Adrenal gland (tissue), 5 donors: ENCODE measurements at regions not wholly inside any gene's neighbourhood (a gene's known extent, or its start where the extent isn't known, plus 50 kb on each side); places are given as distances from the start of the nearest gene placed in this dataset.

Source experiments
- CTCF ChIP-seq, 6 experiments: fragments of 450-650 bp in 4 of 6; fragments of 200-600 bp in 2 of 6; sonication (generic) in 1 of 6; IDR thresholded peaks; 1 replicate in 5 of 6; 2 replicates in 1 of 6; pipeline versions ENCODE4 v1.5.1 to v1.8.0; 2016 to 2021; ENCODE audit warnings: antibody characterized with exemption in 6 of 6, mild to moderate bottlenecking in 2 of 6, moderate library complexity in 1 of 6
- POLR2A ChIP-seq, 2 donors: fragments of 450-650 bp; IDR thresholded peaks; one replicate each; pipeline ENCODE4 v1.6.1; 2017; ENCODE audit warnings: antibody characterized with exemption in 2 of 2, mild to moderate bottlenecking in 2 of 2, moderate library complexity in 1 of 2
- donor health status: DM: no; HTN: no; CAD: no.

GRCh38 chr2:134773335-134773734, 54.5 kb upstream of the TMEM163 start:
- TF ChIP-seq CTCF (IDR thresholded peaks at IDR 0.05) (no peak), POLR2A (IDR thresholded peaks at IDR 0.05) (no peak)
